HL-60 (cell line): ENCODE measurements at regions not wholly inside any gene's neighbourhood (a gene's known extent, or its start where the extent isn't known, plus 50 kb on each side); places are given as distances from the start of the nearest gene placed in this dataset.

Experiments
- DNase-seq, 2 experiments: peaks; one replicate each; pipeline ENCODE4 v3.0.0-alpha.2; 2010 to 2020; ENCODE audit warnings: low read depth in 1 of 2, low spot score in 1 of 2
- H3K27ac ChIP-seq: fragments of 250-450 bp; sonication (Bioruptor Pico); replicated peaks from 2 replicates; pipeline ENCODE4 v1.5.1; 2020; ENCODE audit warnings: mild to moderate bottlenecking, moderate library complexity
- H3K27me3 ChIP-seq: fragments of 250-450 bp; sonication (Bioruptor Pico); 2 replicates; pipeline ENCODE4 v1.5.1; 2021; ENCODE audit warnings: mild to moderate bottlenecking, moderate library complexity; ENCODE audit not compliant: insufficient read depth, poor library complexity, severe bottlenecking
- H3K4me3 ChIP-seq: replicated peaks from 2 replicates; pipeline ENCODE4 v1.5.1; 2011; ENCODE audit warnings: mild to moderate bottlenecking, control low read depth, low read length; ENCODE audit not compliant: insufficient read depth
- GABPA ChIP-seq: IDR thresholded peaks from 2 replicates; pipeline ENCODE4 v1.6.1; 2012; ENCODE audit warnings: low read depth
- POLR2AphosphoS5 ChIP-seq: IDR thresholded peaks from 2 replicates; pipeline ENCODE4 v1.6.1; 2012; ENCODE audit warnings: low read depth
- SPI1 ChIP-seq: IDR thresholded peaks from 2 replicates; pipeline ENCODE4 v1.6.1; 2012; ENCODE audit warnings: low read depth, mild to moderate bottlenecking, borderline replicate concordance
- TF ChIP-seq, protein P1 (sequence below): IDR thresholded peaks from one replicate; pipeline ENCODE4 v1.5.1; 2011; ENCODE audit warnings: low read length, control low read depth, inconsistent platforms; ENCODE audit not compliant: insufficient read depth
- TF ChIP-seq, protein P2 (sequence below): IDR thresholded peaks from 2 replicates; pipeline ENCODE4 v1.6.1; 2012; ENCODE audit warnings: low read depth; ENCODE audit not compliant: insufficient replicate concordance

DNA sequence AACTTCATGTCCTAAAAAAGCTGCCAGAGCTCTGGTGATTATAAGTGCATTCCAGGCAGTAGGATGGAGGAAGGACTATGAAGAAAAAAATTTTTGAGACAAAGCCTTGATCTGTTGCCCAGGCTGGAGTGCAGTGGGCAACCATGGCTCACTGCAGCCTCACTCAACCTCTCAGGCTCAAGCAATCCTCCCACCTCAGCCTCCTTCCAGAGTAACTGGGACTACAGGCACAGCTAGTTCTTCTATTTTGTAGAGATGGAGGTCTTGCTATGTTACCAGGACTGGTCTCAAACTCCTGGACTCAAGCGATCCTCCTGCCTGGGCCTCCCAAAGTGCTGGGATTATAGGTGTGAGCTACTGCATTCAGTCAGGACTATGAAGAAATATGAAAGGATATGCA is 161.2 kb downstream of the IRS2 start:
- DNase-seq = no peak
- TF ChIP-seq, protein P1, sequence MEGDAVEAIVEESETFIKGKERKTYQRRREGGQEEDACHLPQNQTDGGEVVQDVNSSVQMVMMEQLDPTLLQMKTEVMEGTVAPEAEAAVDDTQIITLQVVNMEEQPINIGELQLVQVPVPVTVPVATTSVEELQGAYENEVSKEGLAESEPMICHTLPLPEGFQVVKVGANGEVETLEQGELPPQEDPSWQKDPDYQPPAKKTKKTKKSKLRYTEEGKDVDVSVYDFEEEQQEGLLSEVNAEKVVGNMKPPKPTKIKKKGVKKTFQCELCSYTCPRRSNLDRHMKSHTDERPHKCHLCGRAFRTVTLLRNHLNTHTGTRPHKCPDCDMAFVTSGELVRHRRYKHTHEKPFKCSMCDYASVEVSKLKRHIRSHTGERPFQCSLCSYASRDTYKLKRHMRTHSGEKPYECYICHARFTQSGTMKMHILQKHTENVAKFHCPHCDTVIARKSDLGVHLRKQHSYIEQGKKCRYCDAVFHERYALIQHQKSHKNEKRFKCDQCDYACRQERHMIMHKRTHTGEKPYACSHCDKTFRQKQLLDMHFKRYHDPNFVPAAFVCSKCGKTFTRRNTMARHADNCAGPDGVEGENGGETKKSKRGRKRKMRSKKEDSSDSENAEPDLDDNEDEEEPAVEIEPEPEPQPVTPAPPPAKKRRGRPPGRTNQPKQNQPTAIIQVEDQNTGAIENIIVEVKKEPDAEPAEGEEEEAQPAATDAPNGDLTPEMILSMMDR = no peak
- TF ChIP-seq POLR2AphosphoS5 = no peak
- TF ChIP-seq GABPA = no peak
- TF ChIP-seq, protein P2, sequence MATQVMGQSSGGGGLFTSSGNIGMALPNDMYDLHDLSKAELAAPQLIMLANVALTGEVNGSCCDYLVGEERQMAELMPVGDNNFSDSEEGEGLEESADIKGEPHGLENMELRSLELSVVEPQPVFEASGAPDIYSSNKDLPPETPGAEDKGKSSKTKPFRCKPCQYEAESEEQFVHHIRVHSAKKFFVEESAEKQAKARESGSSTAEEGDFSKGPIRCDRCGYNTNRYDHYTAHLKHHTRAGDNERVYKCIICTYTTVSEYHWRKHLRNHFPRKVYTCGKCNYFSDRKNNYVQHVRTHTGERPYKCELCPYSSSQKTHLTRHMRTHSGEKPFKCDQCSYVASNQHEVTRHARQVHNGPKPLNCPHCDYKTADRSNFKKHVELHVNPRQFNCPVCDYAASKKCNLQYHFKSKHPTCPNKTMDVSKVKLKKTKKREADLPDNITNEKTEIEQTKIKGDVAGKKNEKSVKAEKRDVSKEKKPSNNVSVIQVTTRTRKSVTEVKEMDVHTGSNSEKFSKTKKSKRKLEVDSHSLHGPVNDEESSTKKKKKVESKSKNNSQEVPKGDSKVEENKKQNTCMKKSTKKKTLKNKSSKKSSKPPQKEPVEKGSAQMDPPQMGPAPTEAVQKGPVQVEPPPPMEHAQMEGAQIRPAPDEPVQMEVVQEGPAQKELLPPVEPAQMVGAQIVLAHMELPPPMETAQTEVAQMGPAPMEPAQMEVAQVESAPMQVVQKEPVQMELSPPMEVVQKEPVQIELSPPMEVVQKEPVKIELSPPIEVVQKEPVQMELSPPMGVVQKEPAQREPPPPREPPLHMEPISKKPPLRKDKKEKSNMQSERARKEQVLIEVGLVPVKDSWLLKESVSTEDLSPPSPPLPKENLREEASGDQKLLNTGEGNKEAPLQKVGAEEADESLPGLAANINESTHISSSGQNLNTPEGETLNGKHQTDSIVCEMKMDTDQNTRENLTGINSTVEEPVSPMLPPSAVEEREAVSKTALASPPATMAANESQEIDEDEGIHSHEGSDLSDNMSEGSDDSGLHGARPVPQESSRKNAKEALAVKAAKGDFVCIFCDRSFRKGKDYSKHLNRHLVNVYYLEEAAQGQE = no peak
- TF ChIP-seq SPI1 = no peak
- Histone ChIP-seq H3K27ac (no peak overlapping the region), H3K27me3 (no peaks in the 10 kb centered on the region), H3K4me3 (no peak overlapping the region)

DNA sequence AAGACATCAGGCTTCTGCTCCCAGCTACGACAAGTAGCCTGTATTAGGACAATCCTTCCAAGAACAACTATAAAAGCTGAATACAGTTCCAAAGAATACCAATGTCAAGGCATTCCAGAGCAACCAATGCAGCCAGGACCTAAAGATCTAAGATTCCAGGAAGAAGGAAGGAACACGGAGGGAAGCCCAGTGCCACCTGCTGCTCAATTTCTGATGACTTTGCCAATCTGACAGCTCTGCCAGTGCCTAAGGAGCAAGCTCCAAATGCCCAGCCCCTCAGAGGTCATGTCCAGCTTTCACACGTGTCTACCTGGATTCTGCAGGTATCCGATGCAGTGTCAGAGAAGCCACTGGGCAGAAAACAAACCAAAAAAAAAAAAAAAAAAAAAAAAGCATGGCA is 164.4 kb downstream of the IRS2 start:
- Histone ChIP-seq H3K27me3 (no peaks in the 10 kb centered on the region), H3K27ac (no peak overlapping the region), H3K4me3 (no peak overlapping the region)
- no peak for TF ChIP-seq SPI1
- TF ChIP-seq, protein P2 = no peak
- TF ChIP-seq POLR2AphosphoS5 = no peak
- TF ChIP-seq GABPA = no peak
- TF ChIP-seq, protein P1 = no peak
- DNase-seq = no peak

DNA sequence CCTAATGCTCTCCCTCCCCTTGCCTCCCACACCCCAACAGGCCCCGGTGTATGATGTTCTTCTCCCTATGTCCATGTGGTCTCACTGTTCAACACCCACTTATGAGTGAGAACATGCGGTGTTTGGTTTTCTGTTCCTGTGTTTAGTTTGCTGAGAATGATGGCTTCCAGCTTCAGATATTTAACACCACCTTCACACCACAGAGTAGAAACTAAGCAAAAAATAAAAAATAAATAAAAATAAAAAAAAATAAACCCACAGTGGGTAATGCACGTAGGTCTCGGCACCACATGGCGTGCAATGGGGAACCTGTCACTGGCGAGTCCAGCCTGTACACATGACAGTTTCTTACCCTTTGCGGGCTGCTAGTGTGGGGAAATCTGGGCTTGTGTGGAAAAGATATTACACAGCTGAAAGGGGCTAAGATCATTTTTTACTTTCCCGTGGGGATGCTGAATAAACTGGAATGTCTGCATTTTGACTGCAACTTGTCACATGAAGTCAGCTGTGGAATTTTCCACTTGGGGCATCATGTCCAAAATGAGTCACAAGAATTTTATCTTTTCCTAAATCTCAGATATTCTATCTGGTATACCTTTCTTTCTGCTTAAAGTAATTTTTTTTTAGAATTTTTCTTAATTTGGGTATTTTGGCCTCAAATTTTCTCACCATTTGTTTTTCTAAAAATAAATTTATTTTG is 170.5 kb downstream of the IRS2 start:
- Histone ChIP-seq H3K4me3 (no peak overlapping the region), H3K27me3 (no peaks in the 10 kb centered on the region), H3K27ac (no peak overlapping the region)
- DNase-seq = no peak
- TF ChIP-seq GABPA (no peak), POLR2AphosphoS5 (no peak), SPI1 (no peak)
- TF ChIP-seq, protein P2 = no peak
- TF ChIP-seq, protein P1 = no peak
